ENCODE measurements at regions not wholly inside any gene's neighbourhood (a gene's known extent, or its start where the extent isn't known, plus 50 kb on each side); places are given as distances from the start of the nearest gene placed in this dataset.
"Not testable (repeated sequence)": the region's sequence is repeated elsewhere in the genome, so short reads cannot be mapped to it uniquely, and the experiment has no call there.

DNA sequence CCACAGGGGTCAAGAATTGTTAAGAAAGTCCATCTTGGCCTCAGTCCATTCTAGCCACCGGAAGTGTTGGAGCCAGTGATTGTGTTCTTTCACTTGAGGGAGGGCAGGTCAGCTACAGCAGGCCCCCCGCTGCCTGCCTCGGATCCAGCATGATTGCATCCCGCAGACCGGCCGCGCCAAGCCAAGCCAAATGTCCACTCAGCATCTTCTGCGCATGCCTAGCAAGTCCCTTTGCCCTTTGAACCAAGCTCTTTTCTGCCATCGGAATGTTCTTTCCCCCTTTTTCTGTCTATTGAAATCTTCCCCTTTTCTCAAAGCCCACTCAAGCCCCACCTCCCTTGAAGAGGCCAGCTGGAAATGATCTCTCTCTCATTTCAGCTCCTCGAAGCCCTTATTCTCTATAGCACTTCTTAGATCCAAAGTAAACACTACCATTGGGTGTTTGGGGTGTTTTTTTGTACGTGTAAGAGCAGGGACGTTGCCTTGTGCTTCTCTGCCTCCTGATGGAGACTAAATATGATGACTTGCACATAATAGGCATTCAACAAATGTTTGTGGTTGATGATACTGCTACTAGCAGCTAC, 147.8 kb upstream of the BCOR start:
- no peak for DNase-seq (ENCODE audit: low read depth in 2 of 2)

DNA sequence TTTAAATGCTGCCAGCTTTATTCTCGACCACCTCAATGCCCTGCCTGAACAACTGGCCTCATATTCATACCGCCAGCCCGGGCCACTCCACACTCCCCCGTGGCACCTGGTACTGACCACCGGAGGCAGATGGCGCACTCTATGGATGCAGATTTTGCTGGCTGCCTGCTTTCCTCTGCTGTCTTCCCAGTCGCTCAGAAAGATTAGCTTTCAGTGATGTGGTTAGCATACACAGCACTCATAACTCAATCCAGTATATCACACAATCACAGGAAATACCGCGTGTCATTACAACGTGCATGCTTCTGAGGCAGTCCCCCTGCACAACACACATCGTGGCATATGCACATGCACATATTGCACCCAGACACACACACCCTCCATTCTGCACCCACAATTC, 147.2 kb upstream of the BCOR start:
- DNase-seq (ENCODE audit: low read depth in 2 of 2), result no peak

DNA sequence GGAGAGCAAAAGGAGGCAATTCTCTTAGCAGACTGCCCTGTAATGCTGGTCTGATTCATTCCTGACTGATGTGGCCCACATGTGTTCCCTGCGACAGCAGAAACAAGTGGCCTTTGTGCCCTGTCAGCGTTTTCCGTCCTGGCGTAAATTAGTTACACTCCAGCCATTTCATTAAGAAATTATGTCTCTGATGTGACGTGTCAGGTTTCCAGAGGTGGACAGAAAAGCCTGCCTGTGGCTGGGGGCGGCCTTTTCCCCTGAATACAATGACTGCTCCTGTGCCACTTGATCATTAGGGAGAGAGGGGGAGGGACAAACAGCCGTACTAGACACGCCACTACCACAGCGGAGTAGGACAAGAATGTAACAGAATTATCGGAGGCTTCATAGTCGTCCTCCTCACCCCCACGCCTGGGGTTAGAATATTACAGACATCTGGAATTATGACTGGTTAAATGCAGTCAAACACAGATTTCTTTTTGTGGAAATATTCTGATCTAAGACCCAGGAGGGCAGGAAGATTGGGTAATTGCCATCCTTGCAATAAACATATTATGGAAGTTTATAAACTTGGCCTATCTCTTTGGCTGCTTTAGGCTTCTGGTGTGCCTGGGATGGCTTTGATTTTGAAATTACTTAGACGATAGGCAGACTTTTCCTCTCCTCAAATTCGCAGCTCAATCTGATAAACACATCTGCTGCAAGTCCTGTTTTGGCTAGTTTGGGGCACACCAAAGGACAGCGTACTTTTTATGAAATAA, 146.2 kb upstream of the BCOR start:
- no peak for DNase-seq (ENCODE audit: low read depth in 2 of 2)

DNA sequence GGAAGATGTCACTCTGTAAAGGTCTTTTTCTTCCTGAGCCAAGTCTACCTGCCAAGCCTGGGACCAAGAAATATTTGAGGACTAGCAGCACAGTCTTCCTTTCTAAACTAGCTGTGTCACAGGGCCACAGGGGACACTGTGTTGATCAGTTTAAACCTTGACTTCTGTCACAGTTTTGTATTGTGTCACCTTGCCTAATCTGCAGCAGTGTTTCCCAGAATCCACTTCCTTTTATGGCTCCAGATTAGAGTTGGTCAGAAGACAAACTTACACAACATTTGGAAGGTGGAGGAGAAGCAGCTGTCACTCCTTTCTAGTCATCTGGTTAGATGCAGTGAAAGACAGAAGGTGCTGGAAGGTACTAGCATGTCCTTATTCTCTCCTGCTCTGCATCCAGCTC, 143.1 kb upstream of the BCOR start:
- DNase-seq (ENCODE audit: low read depth in 2 of 2), result no peak

DNA sequence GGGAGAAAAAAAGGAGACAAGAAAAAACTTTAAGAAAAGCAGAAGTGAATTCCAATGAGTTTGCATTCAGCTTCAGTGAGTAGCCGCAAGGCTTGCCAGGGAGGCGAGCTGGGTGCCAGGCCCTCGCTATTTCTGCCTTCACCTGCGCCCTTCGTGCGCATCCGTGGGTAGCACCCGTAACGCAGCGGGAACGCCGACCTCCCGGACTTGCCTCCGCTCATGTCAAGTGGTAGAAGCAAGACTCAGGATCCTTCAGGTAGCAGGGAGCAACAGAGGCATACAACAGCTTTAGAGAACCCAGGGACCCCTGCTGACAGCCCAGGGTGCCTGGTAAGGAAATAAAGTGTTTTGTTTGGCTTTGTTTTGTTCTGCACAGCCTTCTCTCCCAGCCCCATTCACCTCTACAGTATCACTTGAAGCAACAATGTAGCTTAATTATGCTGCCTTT, 140.0 kb upstream of the BCOR start:
- DNase-seq (ENCODE audit: low read depth in 2 of 2), result no peak

DNA sequence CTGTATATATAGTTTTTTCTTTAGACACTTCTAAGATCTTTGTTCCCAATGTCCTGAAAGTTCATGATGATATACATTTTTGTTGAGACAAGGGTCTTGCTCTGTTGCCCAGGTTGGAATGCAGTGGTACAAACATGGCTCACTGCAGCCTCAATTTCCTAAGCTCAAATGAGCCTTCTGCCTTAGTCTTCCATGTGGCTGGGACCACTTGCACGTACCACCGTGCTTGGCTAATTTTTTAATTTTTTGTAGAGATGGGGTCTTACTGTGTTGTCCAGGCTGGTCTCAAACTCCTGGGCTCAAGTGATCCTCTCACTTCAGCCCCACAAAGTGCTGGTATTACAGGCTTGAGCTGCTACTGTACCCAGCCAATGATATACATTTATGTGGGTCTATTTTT, 132.9 kb upstream of the BCOR start:
- no peak for DNase-seq (ENCODE audit: low read depth in 2 of 2)

DNA sequence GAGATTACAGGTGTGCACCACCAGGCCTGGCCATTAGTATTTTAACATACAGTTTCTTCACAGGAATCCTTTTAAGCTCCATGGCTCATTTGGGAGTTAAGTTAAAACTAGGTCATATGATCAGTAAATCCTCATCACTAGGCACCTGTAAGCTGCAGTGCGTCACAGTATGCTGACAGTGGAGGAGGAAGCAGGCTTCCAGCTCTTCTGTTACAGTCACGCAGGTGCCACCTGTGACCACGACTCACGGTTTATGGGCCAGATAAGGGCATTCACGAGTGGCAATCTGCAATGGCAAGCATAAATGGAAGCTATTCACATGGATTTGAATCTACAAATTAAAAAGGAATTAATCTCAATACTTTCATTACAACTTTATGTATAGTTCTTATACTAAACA, 129.4 kb upstream of the BCOR start:
- no peak for DNase-seq (ENCODE audit: low read depth in 2 of 2)

DNA sequence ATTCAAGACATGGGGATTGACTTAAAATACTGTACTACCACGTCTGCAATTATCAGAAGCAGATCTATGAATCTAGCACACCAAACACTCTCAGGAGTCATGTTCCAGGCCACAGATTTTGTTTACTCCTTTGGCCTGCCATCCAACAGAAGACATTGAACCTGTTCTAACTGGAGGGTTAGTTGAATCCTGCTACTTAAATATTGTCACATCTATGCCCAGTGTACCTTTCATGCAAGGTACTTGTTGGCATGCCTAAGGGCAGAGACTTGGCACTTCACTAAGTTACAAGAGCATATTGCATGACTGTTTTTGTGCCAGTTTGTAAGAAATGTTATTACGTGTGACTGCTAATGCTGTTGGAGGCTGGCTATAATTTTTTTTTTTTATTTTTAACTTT, 126.9 kb upstream of the BCOR start:
- DNase-seq (ENCODE audit: low read depth in 2 of 2), result no peak

DNA sequence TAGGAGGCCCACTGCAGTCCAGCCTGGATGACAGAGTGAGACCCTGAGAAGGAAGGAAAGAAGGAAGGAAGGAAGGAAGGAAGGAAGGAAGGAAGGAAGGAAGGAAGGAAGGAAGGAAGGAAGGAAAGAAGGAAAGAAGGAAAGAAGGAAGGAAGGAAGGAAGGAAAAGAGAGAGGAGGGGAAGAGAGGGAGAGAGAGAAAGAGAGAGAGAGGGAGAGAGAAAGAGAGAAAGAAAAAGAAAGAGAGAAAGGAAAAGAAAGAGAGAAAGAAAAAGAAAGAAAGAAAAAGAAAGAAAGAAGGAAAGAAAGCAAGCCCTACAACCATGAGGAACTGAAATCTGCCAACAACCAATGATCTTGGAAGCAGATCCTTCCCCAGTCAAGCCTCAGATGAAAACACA, 124.9 kb upstream of the BCOR start:
- not testable (repeated sequence) for DNase-seq (ENCODE audit: low read depth in 2 of 2)

DNA sequence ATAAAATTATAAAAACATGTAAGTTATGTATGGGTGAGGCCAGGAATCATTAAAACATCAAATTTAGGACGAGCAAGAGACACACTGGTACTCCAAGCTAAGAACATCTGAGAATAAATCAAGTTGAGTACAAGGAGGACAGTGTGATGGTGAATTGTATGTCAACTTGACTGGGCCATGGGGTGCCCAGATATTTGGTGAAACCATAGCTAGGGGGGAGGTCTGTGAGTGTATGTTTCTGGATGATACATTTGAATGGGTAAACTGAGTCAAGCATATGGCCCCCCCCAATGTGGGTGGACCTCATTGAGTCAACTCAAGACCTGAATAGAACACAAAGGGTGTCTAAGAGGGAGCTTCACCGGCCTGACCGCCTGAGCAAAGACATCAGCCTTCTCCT, 115.3 kb upstream of the BCOR start:
- no peak for DNase-seq (ENCODE audit: low read depth in 2 of 2)

DNA sequence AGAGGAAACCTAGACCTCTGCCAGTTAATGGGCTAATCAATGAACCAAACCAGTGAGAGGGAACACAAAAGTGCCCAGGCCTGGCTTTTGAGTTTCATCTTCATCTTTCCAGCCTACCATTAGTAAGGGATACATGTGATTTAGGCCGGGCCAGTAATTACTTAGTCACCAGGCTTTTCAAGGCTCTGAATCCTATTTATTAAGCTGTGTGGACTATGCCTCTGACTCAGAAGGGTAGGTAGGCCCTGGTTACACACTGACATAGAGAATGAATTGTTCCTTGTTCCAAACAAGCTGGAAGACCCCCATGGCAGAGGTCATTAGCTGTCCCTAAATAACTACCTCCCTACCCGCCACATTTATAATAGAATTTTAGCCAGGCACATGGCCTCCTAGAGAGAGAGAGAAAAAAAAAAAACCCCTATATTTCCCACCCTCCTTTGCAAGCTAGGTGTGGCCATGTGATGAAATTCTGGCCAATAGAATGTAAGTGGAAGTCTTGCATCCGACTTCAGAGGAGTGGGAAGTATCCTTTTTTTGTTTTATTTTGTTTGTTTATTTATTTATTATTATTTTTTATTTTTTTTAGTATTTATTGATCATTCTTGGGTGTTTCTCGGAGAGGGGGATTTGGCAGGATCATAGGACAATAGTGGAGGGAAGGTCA, 112.3 kb upstream of the BCOR start:
- no peak for DNase-seq (ENCODE audit: low read depth in 2 of 2)

DNA sequence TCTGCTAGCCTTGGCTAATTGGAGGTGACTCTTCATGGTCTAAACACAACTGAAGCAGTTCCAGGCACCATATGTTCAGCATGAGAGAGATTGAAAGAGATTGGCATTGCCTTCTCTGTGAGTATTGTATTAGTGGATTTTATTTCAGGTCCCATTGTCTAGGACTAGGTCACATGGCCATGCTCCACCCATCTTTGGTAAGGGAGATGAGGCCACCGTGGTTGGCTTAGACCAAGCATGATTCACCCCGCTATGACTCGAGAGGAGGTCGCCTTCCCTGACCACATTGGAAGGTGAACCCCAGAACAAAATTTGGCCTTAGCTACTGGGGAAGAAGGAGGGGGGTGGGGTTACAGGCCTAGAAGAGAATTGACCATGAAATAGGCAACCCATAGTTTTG, 109.9 kb upstream of the BCOR start:
- peak; percentile 6 to 15 for DNase-seq (ENCODE audit: low read depth in 2 of 2)

DNA sequence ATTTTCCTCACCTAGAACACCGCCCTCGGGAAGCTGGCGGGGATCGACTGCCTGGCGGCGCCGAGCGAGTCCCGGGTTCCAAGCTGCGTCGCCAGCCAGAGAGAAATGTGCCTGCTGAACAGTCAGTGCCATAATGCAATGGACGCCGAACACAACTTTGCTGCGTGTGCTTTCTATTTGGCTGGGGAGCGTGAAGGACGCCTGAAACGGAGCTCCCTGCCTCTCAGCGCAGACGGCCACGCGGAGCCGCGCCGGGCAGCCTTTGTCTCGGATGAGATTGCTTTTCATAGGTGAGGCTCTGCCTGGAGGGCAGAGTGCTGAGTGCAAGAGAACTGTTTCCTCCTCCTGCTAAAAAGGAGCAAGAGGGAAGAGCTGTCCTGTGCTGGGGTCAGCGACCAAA, 107.7 kb upstream of the BCOR start:
- DNase-seq (ENCODE audit: low read depth in 2 of 2), result no peak

DNA sequence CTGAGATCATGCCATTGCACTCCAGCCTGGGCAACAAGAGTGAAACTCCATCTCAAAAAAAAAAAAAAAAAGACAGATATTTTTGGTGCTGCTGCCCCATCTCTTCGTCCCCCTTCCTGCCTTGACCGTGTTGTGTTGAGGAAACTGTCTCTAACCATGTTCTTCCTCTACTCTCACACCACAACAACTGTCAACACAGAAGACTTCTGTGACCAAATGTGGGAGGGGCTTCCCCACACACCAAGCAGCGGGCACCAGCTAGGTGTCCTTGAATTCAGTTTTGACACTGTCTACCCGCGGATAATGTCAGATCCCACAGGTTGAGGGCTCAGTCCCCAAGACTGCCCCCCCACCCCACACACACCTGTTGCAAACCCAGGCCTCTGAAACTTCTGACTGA, 104.7 kb upstream of the BCOR start:
- DNase-seq (ENCODE audit: low read depth in 2 of 2), result no peak

DNA sequence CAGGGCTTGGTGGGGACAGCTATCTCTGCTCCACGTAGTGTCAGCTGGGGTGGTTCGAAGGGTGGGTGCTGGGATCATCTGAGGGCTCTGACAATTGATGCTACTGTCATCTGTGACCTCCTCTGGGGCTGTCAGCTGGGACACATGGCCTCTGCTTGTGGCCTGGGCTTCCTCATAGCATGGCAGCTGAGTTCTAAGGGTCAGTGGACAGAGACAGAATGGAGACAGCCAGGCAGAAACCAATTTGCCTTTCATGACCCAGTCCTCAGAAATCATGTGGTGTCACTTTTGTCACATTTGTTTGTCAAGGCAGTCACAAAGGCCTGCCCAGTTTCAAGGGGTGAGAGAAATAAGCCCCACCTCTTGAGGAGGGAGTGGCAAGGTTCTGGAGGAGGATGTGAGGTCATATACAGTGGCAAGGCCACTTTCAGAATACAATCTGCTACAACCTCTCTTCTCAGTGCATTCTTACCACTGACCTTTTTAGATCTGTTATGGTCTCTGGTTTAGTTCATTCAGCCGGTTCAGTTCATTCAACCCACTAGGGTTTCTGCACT, 103.6 kb upstream of the BCOR start:
- DNase-seq (ENCODE audit: low read depth in 2 of 2), result no peak

DNA sequence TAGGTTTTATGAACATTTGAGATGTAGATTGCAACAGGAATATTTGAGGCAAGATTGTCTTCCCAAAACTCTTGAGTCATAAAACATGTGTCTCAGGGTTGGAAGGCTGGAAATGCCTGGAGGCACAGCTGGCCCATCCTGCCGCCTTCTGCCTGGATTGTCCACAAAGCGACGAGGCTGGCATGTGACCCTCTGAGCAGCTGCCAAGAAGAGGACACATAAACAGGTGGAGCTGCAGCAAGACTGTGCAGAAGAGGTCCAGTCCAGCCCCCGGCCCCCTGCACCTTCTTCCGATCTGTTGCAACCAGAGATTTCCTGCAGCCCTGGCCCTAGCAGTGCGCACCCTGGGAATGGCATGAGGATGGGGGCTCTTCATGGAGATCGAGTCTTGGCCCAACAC, 101.9 kb upstream of the BCOR start:
- DNase-seq (ENCODE audit: low read depth in 2 of 2), result no peak

DNA sequence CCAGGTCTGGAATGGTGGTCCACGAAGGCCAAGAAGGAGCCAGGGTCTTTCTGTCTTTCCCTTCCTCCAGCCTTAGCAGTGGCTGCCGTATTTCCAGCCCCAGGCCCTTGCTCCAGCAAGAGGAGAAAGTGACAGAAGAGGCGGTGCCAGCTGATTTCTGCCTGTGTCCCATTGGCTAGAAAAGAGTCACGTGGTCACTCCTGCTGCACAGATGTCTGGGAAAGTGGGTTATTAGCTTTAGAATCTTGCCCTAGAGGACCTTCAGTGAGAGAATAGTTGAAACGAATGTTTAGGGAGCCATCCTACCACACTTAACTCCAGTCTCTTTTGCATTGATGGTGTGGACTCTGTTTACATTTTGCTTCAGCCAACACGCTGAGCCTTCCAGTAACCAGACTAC, 99.3 kb upstream of the BCOR start:
- no peak for DNase-seq (ENCODE audit: low read depth in 2 of 2)

DNA sequence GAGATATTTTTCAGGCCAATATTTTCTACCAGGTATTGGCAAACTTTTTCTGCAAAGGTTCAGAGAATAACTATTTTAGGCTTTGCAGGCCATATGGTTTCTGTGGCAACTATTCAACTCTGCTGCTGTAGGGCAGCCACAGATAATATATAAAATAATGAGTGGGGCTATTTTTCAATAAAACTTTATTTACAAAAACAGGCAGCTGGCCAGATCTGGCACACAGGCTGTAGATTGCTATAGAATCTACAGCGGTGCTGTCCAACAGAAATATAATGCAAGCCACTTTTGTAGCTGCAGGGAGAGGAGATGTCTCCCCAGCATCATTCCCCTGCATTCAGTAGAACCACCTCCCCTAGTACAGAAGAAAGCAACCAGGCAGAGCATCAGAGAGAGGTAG, 97.6 kb upstream of the BCOR start:
- DNase-seq (ENCODE audit: low read depth in 2 of 2), result no peak

DNA sequence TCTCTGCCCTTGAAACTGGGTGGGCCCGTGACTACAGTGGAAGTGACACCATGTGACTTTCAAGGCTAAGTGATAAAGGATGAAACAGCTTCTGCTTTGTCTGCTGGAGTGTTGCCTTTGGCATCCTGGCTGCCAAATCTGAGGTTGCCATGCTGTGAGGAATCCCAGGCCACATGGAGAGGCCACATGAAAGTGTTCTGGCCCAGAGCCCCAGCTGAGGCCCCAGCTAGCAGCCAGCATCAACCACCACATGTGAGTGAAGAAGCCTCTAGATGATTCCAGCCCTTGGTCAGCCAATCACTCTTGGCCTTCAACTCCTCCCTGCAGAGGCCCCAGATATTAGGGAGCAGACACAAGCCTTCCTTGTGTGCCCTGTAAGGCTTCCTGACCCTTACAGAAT, 94.4 kb upstream of the BCOR start:
- no peak for DNase-seq (ENCODE audit: low read depth in 2 of 2)

DNA sequence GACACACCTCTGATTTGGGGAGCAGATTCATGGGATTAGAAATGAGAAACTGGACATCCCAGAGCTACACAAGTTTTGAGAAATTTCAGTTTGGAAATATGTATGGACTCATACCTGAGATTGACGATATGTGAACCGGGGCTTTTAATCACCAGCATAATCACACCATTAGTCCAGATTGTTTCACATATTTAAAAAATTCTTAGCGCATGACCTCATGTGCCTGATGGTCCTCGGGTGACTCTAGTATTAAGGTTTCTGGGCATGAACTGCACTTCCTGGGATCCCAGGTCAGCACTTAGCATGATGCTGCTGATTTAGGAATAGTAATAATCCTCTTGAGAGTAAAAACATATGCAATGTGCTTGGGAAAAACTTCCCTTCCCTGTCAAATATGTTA, 91.9 kb upstream of the BCOR start:
- DNase-seq (ENCODE audit: low read depth in 2 of 2), result no peak

DNA sequence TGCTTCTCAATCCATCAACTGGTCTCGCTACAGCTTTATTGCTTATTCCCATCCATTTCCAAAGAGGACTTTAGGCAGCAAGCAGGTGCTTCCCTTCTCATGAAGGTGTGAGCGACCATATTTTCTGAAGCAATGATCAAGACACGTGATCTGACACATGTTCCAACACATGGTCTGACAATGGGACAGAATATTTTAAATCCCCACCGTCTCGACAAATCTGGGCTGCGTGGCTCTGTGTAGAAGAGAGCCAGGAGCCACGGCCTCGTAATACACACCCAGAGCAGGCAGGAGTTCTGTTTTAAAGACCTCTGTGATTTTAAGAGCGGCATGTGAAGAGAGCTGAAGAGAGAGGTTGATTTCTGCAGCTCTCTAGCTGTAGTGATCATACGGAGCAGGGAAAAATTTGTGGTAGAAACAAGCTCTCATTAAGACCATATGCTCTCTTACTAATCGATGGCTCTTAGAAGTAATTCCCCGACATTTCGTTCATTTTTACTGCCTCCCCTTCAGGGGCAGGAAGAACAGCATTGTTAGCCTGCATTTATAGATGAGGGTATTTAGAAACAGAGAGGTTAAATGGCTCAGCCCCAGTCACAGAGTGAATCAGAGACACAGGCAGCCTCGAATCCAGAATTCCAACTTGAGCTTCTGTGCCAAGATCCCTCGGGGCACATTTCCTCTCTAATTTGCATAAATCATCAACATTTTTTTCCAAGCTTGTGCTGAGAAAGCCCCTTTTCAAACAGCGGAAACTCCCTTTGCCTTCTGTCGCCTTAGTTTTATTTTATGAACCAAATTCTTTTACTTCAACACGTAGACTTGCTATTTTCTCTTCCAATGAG, 91.0 kb upstream of the BCOR start:
- no peak for DNase-seq (ENCODE audit: low read depth in 2 of 2)

DNA sequence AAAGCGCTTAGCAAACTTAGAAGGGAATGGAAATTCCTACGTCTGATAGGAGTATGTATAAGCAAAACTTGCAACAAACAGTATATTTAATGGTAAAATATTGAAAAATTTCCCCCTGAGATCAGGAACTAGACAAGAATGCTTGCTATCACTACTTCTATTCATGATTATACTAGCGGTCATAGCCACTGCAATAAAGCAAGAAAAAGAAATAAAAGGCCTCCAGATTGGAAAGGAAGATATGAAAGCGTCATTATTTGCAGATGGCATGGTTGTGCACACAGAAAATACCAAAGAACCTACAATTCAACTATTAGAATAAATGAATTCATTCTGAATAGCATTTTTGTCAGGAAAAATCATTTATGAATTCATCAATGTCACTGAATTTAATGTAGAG, 87.2 kb upstream of the BCOR start:
- DNase-seq (ENCODE audit: low read depth in 2 of 2), result no peak
